HCT116 (cell line): ENCODE measurements at regions not wholly inside any gene's neighbourhood (a gene's known extent, or its start where the extent isn't known, plus 50 kb on each side); places are given as distances from the start of the nearest gene placed in this dataset.

ENCODE experiments used
- CTCF ChIP-seq, 3 experiments: fragments of 200-600 bp in 1 of 3; sonication (generic) in 1 of 3; IDR thresholded peaks in 2 of 3; conservative IDR thresholded peaks in 1 of 3; 2 replicates each; pipeline ENCODE4 v1.5.1; 2012 to 2017; ENCODE audit warnings: low read depth in 2 of 3, low read length in 2 of 3, antibody characterized with exemption in 1 of 3, borderline replicate concordance in 1 of 3, control low read depth in 1 of 3, mild to moderate bottlenecking in 1 of 3, mixed read lengths in 1 of 3, mixed run types in 1 of 3, moderate library complexity in 1 of 3; ENCODE audit not compliant: insufficient read depth in 1 of 3
- ELF1 ChIP-seq: IDR thresholded peaks from 2 replicates; pipeline ENCODE4 v1.6.1; 2012; ENCODE audit warnings: low read depth, borderline replicate concordance
- MAX ChIP-seq: IDR thresholded peaks from 2 replicates; pipeline ENCODE4 v1.6.1; 2012
- RAD21 ChIP-seq: IDR thresholded peaks from 2 replicates; pipeline ENCODE4 v1.6.1; 2012; ENCODE audit warnings: low read depth, mild to moderate bottlenecking

GRCh38 chr13:110042253-110042950, 256.0 kb upstream of the IRS2 start:
- no peak for TF ChIP-seq MAX
- no peak for TF ChIP-seq CTCF (IDR thresholded peaks at IDR 0.05 in 2 of 3, conservative IDR thresholded peaks at IDR 0.05 in 1 of 3; ENCODE audit: borderline replicate concordance in 1 of 3, insufficient read depth in 1 of 3, low read depth in 2 of 3, low read length in 2 of 3)
- no peak for TF ChIP-seq RAD21
- no peak for TF ChIP-seq ELF1
